ENCODE measurements at regions not wholly inside any gene's neighbourhood (a gene's known extent, or its start where the extent isn't known, plus 50 kb on each side); places are given as distances from the start of the nearest gene placed in this dataset.

DNA sequence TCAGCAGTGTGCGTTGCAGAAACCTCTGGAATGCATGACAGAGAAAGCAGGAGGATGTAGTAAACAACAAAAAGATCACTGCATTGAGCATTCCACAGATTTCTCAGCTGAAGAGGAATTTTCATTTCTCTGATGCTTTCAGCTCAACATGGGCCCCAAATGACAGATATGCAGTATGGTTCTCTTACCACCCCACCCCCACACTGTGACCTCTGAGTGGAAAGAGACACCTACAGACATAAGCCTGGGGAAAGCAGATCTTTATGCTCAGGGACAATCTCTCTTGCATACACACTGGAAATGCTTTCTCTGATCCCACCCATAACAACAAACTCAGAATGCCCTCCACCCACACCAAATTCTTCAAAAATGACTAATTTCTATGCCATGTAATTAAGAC is 983.7 kb upstream of the LCORL start:
- no peak for DNase-seq

DNA sequence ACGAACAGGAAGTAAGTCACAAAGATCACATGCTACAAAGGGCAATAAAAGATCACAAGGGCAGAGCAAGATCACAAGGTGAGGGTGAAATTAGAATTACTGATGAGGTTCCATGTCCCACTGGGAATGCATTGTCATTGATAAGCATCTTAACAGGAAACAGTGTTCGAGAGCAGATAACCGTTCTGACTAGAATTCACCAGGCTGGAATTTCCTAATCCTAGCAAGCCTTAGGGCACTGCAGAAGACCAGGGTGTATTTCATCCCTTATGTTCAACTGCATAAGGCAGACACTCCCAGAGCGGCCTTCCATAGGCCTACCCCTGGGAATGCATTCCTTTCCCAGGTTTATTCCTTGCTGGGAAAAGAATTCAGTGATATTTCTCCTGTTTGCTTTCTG is 980.6 kb upstream of the LCORL start:
- DNase-seq, result no peak

DNA sequence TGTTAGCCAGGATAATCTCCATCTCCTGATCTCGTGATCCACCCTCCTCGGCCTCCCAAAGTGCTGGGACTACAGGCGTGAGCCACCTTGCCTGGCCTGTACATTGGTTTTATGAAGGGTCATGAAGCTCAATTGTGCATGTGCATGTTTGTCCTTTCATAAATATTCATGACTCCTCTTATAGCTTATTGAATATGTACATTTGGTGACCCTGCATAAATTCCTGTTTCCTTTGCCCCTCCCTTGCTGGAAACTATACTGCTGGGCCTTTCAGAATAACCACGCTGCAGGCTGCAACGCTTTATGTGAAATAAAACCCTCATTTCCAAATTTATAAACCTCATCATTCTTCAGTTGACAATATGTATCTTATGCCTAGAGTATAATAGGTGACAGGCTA is 978.0 kb upstream of the LCORL start:
- DNase-seq, result no peak

DNA sequence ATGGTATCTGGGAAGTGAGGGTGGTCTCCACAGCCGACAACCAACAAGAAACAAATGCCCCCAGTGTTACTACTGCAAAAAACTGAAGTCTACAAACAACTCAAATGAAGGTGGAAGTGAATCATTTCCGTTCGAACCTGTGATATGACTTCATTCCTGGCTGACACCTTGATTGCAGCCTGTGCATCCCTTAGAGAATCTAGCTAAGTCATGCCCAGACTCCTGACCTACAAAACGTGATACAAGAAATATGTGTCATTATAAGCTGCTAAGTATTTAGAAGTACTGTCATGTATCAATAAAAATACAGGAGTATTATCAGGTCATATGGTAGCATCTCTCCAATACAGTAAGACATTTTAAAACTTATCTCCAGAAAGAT is 959.7 kb upstream of the LCORL start:
- DNase-seq, result no peak

DNA sequence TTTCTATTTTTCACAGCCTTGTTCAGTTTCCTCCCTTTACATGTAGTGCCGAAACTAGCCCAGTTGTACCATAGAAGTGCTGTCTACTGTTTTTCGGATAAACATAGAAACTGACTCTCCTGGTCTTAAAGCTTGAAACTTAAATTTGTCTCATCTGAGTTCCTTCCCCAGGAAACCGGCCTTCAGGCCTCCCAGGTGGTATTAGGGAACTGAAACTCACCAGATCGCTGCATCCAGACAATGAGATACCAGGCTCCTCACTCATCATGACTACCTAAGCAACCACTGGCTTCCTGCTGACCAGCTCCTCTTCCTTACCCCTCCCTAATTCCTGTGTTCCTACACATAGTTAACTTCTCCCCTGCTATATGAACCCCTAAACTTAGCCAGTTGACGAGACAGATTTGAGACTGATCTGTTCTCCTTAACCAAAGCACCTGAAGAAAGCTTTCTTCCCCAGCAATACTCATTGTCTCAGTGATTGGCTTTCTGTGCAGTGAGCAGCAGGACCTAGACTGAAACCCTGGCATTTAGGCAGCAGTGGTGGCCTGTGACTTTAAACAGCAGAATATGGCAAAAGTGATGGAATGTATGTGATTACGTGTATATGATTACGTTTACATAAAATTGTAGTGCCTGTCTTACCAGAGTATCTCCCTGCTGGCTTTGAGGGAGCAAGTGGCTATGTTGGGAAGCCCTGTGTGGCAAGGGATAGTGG is 959.1 kb upstream of the LCORL start:
- DNase-seq, result no peak

DNA sequence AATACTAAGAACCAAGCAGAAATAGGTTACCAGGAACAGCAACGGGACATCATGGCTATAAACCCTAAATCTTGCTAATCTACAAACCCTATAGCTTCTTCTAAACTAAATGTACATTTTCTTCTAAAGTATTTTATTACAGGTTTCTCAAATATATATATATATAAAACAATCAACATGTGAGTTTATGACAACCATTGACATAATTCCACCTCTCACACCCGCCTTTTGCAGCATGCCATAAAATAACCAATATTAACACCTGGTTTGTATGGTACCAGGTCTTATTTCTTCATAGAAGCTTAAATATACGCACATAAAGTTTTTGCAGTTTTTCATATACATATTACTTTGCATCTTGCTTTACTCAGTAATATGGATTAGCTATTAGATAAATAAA is 955.3 kb upstream of the LCORL start:
- DNase-seq, result no peak

DNA sequence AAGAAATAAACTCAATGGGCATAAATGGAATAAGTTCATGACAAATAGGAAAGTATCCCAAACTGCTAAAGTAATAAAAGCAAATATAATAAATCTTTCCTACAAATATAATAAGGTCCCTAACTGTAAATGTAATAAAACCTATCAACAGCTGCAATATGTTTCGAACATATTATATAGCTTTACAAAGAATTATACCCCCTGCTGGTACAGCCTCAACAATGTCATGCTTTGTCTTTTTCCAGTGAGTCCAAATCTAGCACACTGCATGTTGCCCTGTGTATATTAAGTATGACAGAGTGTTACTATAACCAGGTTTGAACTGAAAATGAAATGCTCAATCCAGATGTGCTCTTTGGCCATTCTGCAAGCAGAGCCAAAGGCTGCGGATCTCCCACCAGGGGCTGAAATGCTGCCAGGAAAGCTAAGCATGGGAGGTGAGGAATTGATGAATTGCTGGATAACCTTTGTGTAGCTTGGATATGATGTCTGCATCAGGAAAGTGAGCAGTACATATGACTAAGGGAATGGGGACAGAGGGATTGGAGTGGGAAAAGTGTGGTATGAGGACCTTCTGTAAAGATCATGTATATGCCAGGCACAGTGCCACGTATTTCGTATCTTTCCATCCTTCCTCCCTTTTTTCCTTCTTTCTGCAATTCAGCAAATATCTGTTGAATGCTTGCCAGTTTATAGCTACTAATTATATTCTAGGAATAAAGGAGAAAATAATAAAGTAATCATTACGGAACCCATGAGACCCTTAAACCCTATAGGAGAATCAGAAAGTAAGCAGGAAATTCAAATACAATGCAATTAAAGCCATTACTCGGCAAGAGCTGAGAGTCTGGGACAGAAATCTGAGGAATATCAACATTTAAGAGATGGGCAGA is 954.6 kb upstream of the LCORL start:
- DNase-seq, result no peak

DNA sequence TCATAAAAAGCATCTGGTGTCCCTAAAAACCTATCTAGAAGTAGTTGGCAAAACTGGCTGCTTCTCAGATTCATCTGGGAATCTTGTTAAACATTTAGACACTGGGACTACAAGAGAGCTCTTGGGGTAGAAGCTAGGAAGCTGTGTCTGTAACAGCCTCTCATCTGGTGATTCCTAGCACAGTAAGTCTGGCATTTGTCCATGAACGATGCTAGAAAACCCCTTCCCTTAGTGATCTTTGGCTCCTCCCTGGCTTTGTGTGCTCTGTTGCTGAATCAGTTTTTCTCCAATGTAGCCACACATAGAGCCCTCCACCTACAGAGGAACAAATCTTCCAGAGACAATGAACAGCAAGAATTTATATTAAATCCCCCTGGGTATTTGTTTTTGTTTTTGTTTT is 951.7 kb upstream of the LCORL start:
- DNase-seq, result no peak

DNA sequence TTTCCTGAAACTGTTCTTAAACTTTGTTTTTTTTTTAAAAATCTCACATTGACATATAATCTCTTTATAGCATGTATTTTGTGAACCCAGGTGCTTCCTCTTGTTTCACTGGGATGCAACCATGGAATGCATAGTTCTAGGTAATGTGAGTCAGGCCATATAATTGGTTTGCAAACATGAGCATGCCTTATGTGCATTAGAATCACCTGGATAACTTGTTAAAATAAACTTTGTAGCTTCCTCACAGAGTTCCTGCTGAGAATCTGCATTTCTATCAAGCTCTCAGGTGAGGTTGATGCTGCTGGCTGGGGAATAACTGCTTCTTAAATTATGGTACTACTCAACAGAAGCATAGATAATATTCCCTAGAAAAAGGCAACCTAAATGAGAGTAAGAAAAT is 940.3 kb upstream of the LCORL start:
- no peak for DNase-seq

DNA sequence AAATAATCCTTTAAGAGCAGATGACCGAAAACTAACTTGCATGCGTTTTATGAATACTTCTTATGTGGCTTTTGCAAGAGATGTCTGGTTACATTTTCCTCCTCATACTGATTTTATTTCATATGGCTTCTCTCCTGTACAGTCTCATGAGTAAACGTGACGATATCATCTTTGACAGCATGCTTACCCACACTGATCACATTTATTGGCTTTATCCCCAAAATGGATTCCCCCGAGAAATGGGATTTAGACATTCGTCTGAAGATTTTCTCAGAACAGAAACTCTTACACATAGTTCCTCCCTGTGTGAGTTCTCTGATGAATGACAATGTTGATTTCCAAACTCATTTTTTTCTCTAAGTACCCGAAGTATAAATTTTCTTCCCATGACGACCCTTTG is 939.7 kb upstream of the LCORL start:
- DNase-seq, result no peak

DNA sequence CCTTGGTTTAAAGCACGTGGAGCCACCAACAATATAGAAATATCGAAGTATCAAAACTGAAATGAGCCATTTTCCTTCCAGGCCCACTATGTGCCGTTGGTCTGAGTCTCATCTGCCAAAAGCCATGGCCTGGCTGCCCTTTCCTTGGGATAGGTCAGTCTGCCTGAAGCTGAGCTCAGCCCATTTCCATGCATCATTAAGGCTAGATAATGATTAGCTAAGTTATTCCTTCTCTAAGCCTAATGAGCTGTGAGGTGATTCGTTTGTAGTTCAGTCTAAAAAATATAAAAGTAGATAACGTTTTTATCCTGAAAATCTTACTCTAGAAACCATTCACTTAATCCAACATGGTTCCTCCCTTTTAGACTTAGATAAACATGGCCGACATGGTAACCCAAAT is 936.2 kb upstream of the LCORL start:
- no peak for DNase-seq

DNA sequence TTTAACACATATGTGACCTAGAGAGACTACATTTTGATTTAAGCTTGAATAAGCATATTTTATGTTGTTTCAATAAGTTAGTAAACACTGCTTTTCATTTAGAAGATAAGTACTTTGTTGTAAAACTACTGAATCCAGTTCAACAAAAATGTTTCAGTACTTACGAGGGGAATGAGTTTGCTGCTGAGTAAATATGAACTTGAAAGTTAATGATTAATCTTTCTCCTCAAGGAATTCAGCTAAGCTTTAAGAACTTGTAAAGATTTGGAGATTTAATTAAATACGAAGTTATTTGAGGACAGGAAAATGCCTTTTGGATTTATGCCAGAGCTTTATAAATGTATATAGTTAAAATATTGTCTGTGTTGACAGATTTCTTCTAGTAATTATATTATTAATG is 933.0 kb upstream of the LCORL start:
- no peak for DNase-seq

DNA sequence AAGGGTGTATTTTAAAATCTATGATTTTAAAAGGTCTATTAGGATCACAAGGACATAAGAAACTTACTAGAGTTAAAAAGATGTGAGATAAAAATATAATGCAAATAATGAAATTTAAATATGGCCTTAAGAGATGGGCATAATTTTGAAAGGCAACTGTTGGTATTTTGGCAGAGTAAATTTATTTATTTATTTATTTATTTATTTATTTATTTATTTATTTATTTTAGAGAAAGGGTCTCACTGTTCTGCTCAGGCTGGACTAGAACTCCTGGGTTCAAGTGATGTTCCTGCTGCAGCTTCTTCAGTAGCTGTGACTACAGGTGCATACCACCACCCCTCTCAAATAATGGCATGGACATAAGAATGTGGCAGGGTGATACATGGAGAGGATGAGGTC is 932.1 kb upstream of the LCORL start:
- no peak for DNase-seq

DNA sequence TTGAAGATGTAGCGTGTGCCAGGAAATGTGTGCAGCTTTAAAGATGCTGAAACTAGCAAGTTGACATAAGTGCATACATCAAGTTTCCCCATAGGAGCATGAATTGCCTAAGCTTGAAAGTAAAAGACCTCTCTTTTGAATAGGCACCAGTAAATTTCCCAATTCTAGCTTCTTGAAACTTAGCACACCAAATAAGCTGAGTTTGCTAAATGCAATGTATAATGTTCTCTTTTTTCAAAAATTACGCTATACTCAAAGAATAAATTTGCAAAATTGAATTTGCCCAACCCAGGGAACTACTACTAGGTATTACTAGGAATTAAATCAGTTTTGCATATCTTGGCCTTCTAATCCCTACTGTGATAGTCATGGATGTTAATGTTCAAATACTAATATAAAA is 923.9 kb upstream of the LCORL start:
- no peak for DNase-seq

DNA sequence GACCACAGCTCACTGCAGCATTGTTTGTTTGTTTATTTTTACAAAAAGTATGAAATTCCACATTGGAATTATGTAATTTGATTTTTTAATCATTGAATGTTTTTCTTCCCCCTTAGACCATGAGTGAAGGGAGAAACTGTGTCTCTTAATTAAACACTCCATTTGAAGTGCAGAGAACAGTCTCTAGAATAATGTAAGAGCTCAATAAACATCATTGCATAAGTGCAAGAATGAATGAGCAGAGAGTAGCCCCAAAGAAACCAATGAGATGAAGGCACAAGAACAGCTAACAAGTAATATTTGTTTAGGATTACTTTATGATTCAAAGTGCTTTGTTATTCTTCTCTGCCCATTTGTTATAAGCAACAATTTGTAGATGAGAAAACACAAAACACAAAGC is 921.3 kb upstream of the LCORL start:
- no peak for DNase-seq

DNA sequence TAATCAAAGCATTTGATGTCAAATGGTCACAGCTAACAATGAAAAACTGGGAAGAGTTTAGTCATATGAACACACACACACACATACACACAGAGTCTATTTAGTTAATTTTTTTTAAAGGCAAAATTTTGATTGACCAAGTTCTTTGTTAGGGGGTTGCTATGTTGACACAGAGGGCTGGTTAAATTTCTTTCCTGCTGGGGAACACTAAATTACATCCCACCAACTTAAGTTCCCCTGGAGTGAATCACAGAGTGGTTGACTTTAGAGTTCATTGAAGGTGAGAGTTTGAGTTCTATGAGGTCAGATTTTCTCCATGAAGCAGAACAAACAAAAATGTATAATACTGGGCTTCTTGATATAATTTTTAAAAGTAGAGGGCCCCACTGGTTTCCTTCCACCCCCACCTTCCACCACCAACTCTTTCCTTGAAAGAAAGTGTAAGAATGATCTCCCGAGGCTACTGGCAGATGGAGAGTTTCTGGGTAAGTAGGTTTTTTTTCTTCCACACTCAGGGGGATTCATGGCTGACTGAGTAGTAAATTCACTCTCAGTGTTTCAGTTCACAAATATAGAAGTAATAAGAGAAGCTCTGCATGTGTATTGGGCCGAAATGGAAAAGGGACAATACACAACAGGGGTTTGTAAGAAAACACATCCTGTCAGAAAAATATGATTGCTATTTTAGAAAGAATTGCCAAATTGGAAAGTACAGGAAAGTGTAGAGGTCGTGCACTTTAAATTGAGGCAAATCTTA is 917.0 kb upstream of the LCORL start:
- no peak for DNase-seq

DNA sequence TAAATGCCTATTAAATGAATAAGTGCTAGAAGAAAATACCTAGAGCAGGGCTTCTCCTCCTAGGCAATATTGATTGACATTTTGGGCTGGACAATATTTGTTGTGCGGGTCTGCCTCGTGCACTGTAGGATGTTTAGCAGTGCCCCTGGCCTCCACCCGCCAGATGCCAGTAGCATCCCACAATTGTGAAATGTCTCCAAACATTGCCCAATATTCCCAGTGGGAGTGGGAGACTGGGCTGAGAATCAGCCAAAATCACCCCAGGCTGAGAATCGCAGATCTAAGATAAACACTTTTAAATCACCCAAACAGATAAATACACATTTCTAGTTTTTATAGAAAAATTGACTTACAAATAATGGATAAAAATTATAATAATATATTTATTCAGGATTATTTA is 916.2 kb upstream of the LCORL start:
- no peak for DNase-seq

DNA sequence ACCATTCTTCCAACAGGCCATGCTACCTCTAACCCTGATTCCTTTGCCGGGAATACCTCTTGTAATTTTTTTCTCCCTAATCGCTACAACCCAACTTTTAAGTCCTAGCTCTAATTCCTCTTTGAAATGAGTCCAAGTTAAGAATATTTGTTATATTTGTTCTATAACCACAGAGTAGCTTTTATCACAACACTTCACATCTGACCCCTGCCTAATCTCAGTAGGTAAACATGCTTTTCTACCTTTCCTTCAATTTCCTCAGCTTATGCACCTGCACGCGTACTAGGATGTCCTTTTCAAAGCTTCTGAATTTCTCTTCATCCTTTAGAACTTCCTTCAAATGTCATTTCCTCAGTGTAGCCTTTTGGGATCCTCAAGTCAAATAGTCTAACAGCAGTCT is 915.5 kb upstream of the LCORL start:
- no peak for DNase-seq

DNA sequence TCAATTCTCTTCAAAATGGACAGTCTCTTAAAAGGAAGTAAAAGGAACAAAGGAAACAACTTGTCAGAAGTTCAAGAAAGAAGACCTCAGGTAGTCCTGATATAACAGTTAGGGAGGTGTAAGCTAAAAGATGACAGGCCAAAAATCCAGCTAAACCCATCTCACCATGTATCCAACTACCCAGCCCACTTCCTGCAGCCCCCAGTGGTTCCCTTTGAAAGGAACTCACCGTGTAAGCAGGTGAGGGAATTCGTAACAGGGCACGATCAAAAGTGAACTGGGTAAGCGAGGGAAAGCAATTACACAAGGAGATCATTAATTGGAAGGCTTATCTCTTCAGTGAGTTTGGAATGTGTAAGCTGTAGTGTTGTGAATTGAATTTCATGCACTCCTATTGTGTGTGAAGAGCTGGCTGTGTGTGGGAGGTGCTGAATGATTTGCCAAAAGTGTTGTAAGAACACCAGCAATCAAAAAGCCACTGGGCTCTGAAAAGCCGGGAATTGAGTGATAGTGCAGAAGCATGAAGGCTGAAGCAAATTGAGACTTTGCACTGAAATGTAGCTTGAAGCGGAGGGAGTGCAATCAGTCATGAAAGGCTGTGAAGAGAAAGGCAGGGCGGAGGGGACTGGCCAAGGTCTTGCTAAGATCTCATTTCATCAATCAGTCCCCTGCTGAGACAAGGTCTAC is 914.2 kb upstream of the LCORL start:
- DNase-seq, result no peak

DNA sequence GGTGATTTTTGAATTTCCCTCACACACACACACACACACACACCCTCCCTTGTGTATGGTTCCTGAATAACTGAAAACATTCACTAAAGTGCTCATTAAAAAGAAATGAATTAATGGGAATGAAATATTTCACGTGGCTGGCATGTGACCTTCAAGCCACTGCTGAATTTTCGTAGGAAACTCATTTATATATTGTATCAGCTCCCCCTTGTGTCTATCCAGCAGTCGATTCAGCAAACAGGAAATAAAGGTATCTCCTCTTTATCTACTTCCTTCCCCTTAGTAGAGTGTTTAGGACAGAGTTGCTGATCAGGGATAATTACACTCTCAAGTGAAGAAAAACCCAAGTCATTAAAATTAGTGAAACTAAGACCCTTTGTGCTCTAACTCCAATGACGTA is 912.6 kb upstream of the LCORL start:
- no peak for DNase-seq

DNA sequence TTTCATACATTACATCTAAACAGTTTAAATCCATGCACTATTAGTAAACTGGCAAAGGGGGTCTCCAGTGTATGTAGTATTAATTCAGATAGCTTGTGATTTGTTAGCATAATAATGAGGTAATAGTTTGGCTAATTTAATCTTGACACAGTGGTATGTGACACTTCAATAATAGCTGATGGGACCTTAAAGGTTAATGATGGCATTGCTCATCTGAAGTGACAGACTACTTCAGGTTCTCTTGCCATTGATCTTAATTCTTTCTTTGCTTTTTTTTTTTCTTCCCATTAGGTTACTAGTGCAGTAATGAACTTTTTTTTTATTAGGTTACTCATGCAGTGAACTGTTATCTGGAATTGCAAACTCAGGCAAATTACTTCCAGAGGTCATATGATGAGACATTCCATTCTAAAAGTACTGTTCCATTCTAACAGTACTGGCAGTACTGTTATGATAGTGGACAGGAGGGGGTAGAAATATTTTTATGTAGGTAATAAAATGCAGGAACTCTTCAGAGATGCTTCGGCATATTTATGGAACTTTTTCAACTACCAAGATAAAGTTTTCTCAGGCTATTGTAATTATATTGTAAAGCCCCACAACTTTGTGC is 911.3 kb upstream of the LCORL start:
- no peak for DNase-seq

DNA sequence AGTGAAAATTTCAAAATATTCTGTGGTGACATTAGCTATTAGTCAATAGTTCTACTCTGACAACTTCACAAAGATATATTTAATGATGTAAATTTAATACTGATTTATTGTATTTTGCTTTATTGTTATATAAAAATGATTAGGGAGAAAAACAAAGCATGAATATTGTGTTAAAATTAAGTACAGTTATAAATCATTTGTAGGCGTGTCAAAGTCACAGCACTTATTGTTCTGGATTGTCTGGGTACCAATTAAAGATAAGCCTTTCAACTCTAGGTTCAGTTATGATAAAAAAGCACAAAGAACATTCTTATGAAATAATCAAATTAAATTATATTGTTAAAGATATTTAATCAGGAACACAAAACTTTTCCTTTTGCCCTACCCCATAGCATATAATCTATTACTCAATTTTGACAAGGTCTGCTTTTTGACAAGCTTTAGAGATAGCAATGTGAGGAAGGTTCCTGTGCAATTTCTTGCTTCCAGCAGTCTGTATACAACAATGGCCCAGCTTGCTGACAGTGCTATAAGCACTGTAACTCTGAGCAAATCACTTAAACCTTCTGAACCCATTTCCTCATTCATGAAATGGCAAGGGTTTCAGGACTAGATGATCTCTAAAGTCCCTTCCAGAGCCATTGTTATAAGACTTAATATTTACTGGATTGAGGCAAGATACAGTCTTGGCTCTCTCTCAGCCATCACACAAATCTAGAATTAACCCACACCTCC is 910.3 kb upstream of the LCORL start:
- no peak for DNase-seq
